ENCODE measurements at regions not wholly inside any gene's neighbourhood (a gene's known extent, or its start where the extent isn't known, plus 50 kb on each side); places are given as distances from the start of the nearest gene placed in this dataset.

DNA sequence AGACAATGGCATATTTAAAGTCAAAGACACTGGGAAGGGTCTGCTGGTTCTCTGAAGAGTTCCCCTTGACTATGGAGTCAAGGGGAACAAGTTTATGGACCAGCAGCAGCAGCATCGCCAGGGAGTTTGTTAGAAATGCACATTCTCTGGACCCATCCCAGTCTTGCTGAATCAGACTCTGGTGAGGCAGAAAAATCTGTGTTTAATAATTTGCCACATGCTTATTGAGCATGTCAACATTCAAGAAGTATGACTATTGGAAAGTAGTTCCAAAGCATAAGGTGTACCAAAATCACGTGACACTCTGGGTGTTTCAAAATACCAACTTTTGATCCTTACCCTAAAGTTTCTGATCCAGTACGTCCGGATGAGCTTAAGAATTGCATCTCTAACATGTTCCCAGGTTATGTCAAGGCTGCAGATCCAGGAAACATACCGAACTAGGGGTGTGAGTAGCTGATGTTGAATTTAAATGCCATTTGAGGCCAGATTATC is 853.8 kb downstream of the TMEM182 start:
- peaks cover 0 to 41% (median 18%) of the 10 kb centered on the region in 8 donors for H3K9me3 ChIP-seq
- no peaks in the 10 kb centered on the region for H3K27me3 ChIP-seq (replicated peaks in 1 of 7)
- WGBS, 5 donors, result 72 to 85% (median 79%) methylated on average over 5 of the region's 5 CpGs
- H3K4me3 ChIP-seq, result no peak overlapping the region
- H3K4me1 ChIP-seq, result no peaks in the 10 kb centered on the region
- TF ChIP-seq, protein P1, sequence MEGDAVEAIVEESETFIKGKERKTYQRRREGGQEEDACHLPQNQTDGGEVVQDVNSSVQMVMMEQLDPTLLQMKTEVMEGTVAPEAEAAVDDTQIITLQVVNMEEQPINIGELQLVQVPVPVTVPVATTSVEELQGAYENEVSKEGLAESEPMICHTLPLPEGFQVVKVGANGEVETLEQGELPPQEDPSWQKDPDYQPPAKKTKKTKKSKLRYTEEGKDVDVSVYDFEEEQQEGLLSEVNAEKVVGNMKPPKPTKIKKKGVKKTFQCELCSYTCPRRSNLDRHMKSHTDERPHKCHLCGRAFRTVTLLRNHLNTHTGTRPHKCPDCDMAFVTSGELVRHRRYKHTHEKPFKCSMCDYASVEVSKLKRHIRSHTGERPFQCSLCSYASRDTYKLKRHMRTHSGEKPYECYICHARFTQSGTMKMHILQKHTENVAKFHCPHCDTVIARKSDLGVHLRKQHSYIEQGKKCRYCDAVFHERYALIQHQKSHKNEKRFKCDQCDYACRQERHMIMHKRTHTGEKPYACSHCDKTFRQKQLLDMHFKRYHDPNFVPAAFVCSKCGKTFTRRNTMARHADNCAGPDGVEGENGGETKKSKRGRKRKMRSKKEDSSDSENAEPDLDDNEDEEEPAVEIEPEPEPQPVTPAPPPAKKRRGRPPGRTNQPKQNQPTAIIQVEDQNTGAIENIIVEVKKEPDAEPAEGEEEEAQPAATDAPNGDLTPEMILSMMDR (IDR thresholded peaks at IDR 0.05 in 8 of 11, conservative IDR thresholded peaks at IDR 0.05 in 3 of 11), result no peak
- TF ChIP-seq POLR2AphosphoS5 (IDR thresholded peaks at IDR 0.05) (no peak), POLR2A (IDR thresholded peaks at IDR 0.05) (no peak)
- H3K36me3 ChIP-seq, result no peaks in the 10 kb centered on the region
- H3K27ac ChIP-seq, result no peak overlapping the region
- intact Hi-C loops (cut with DNase I; ENCODE audit: low total_unique reads), result no loop called here
- DNase-seq, result no peak

DNA sequence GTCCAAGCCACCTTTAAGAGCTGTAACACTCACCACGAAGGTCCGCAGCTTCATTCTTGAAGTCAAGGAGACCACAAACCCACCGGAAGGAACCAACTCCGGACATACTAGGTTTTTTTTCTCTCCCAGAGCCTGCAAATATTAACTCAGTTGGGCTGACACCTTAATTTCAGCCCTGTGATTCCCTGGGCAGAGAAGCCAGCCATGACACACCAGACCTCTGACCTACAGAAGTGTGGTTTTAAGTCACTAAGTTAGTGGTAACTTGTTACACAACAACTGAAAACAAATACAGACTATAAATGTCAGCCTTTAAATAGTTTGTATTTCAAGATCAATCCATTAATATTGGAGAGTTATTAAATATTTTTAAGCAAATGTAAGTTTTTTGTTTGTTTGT is 855.1 kb downstream of the TMEM182 start:
- Histone ChIP-seq H3K27me3 (replicated peaks in 1 of 7) (no peaks in the 10 kb centered on the region), H3K36me3 (no peaks in the 10 kb centered on the region), H3K4me3 (no peak overlapping the region), H3K27ac (no peak overlapping the region), H3K4me1 (no peaks in the 10 kb centered on the region), H3K9me3 (peaks cover 0 to 54% (median 31%) of the 10 kb centered on the region in 8 donors)
- no peak for TF ChIP-seq POLR2A (IDR thresholded peaks at IDR 0.05)
- TF ChIP-seq, protein P1 (IDR thresholded peaks at IDR 0.05 in 8 of 11, conservative IDR thresholded peaks at IDR 0.05 in 3 of 11), result no peak
- no peak for TF ChIP-seq POLR2AphosphoS5 (IDR thresholded peaks at IDR 0.05)
- DNase-seq, result no peak
- 85 to 92% (median 89%) methylated on average over 4 of the region's 4 CpGs for WGBS, 5 donors
- intact Hi-C loops (cut with DNase I; ENCODE audit: low total_unique reads), result no loop called here

DNA sequence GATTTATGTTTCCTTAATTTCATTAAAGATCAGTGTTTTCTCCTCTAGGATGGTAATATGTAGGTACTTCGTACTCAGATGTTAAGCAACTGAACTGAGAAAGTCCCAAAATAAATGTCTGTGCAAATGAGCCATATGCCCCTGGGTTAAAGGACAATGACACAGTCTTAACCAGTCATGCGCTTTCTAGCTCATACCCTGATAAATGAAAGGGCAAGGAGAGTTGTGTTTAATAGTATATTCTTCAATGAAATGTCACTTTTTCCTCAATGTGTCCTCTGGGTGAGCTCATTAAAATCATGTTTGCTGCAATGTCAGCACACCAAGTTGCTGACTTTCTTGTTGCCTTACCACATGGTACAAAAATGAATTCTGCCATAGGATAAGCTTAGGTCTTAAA is 856.3 kb downstream of the TMEM182 start:
- DNase-seq, result no peak
- peaks cover 0 to 66% (median 42%) of the 10 kb centered on the region in 8 donors for H3K9me3 ChIP-seq
- no peak overlapping the region for H3K27ac ChIP-seq
- intact Hi-C loops (cut with DNase I; ENCODE audit: low total_unique reads), result no loop called here
- H3K36me3 ChIP-seq, result no peaks in the 10 kb centered on the region
- no peak overlapping the region for H3K4me3 ChIP-seq
- H3K4me1 ChIP-seq, result no peaks in the 10 kb centered on the region
- TF ChIP-seq POLR2AphosphoS5 (IDR thresholded peaks at IDR 0.05) (no peak), POLR2A (IDR thresholded peaks at IDR 0.05) (no peak)
- TF ChIP-seq, protein P1 (IDR thresholded peaks at IDR 0.05 in 8 of 11, conservative IDR thresholded peaks at IDR 0.05 in 3 of 11), result no peak
- H3K27me3 ChIP-seq (replicated peaks in 1 of 7), result no peaks in the 10 kb centered on the region
- WGBS, 5 donors, result 77 to 93% (median 78%) methylated on average over 2 of the region's 2 CpGs

DNA sequence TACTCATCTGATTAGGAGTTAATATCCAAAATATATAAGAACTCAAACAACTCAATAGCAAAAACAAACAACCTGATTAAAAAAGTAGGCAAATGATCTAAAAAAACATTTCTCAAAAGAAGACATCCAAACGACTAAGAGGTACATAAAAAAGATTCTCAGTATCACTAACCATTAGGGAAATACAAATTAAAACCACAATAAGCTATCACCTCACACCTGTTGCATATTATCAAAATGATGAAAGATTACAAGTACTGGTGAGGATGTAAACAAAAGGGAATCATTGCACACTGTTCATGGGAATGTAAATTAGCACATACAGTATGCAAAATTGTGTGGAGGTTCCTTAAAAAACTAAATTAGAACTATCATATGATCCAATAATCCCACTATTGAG is 865.5 kb downstream of the TMEM182 start:
- no peak overlapping the region for H3K4me3 ChIP-seq
- H3K4me1 ChIP-seq, result no peaks in the 10 kb centered on the region
- H3K27me3 ChIP-seq (replicated peaks in 1 of 7), result no peaks in the 10 kb centered on the region
- intact Hi-C loops (cut with DNase I; ENCODE audit: low total_unique reads), result no loop called here
- no peak for TF ChIP-seq POLR2AphosphoS5 (IDR thresholded peaks at IDR 0.05)
- TF ChIP-seq, protein P1 (IDR thresholded peaks at IDR 0.05 in 8 of 11, conservative IDR thresholded peaks at IDR 0.05 in 3 of 11), result no peak
- TF ChIP-seq POLR2A (IDR thresholded peaks at IDR 0.05), result no peak
- H3K36me3 ChIP-seq, result no peaks in the 10 kb centered on the region
- no peak for DNase-seq
- H3K9me3 ChIP-seq, result peaks cover 0 to 59% (median 35%) of the 10 kb centered on the region in 8 donors
- H3K27ac ChIP-seq, result no peak overlapping the region
- WGBS, 5 donors, result 28 to 58% (median 39%) methylated on average over 1 of the region's 1 CpG
